Pancreas (tissue), 10 donors: ENCODE measurements at regions not wholly inside any gene's neighbourhood (a gene's known extent, or its start where the extent isn't known, plus 50 kb on each side); places are given as distances from the start of the nearest gene placed in this dataset.

Source experiments
- ATAC-seq, 4 donors: fragments of 200-7000 bp; cut with Tn5 transposase; one replicate each; pipeline versions ENCODE4 v1.8.0 to v1.9.1; 2020; ENCODE audit warnings: mild to moderate bottlenecking in 4 of 4, moderate library complexity in 4 of 4
- DNase-seq, 6 donors: peaks; one replicate each; pipeline ENCODE4 v3.0.0-alpha.2; 2020
- FAIRE-seq: peaks from 2 replicates; lab custom pipeline; 2012; peaks lifted over from hg19 to GRCh38; lab: Jason Lieb, UNC
- H3K27ac ChIP-seq, 4 donors: fragments of 200-600 bp; sonication (generic); 1 replicate in 3 of 4; 2 replicates in 1 of 4; pipeline versions ENCODE4 v1.5.0 to v1.8.0; 2020
- H3K27me3 ChIP-seq, 4 donors: fragments of 200-600 bp; one replicate each; pipeline ENCODE4 v1.8.0; 2021
- H3K36me3 ChIP-seq, 3 donors: fragments of 200-600 bp; sonication (generic) in 1 of 3; one replicate each; pipeline versions ENCODE4 v1.5.0 to v1.8.0; 2020 to 2021
- H3K4me1 ChIP-seq, 3 donors: fragments of 200-600 bp; one replicate each; pipeline ENCODE4 v1.8.0; 2021
- H3K4me3 ChIP-seq, 4 donors: fragments of 200-600 bp; sonication (generic) in 2 of 4; one replicate each; pipeline versions ENCODE4 v1.5.0 to v1.8.0; 2020 to 2021
- H3K9me3 ChIP-seq, 4 donors: fragments of 200-600 bp; one replicate each; pipeline ENCODE4 v1.8.0; 2021
- WGBS, 2 donors: extraction: QIAGEN DNeasy Blood & Tissue Kit; methylation state at CpG; one replicate each; pipeline ENCODE4 v1.1.7; 2013; 5-methylcytosine and 5-hydroxymethylcytosine counted together
- intact Hi-C, 3 donors: fragments of 100-400 bp; cut with DNase I; formaldehyde crosslinking; loops; one replicate each; pipeline versions ENCODE4 v1.11.1 to v1.14.2; 2022
- TF ChIP-seq, protein P1 (sequence below), 4 donors: fragments of 200-600 bp; sonication (generic) in 3 of 4; IDR thresholded peaks; one replicate each; pipeline versions ENCODE4 v1.5.0 to v1.8.0; 2021; ENCODE audit warnings: antibody characterized with exemption in 4 of 4
- donor health status: healthy with polysubstance abuse.
- donor health status: DM: no; HTN: no; CAD: no; lungs with moderate emphysema.
- donor health status: DM: no; HTN: no; CAD: no.
- donor health status: control.
- donor health status: control.
- donor health status: Bipolar disorder and iron deficiency.
- donor health status: DM: yes; HTN: yes; CAD: no.
- donor health status: DM: no; HTN: no; CAD: no.
- donor health status: DM: no; HTN: no; CAD: no.
- donor health status: DM: yes; HTN: yes; CAD: no.

DNA sequence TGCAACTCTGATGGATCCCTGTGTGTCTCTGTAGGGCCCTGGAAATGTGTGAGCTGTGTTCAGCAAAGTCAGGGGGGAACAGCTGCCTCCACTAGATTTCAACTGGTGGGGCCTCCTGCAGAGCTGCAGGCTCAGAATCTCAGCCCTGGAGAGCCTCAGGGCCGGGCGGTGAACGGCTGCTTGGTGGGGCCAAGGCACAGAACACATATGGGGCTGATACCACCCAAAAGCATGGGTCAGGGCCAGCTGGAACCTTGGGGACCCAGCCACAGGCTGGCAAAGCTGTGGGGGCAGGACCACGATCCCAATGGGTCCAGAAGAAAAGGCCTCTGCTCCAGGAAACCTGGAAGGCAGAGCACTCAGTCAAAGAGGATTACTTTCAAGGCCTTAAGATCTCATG, 878.5 kb downstream of the BCL11B start:
- intact Hi-C loops: no loop called here
- Histone ChIP-seq H3K4me3 (no peak overlapping the region), H3K36me3 (no peaks in the 10 kb centered on the region), H3K27ac (no peak overlapping the region), H3K4me1 (no peaks in the 10 kb centered on the region), H3K27me3 (no peaks in the 10 kb centered on the region), H3K9me3 (no peaks in the 10 kb centered on the region)
- ATAC-seq: no peak
- DNase-seq: no peak
- 57 to 81% methylated on average over 4 of the region's 4 CpGs for WGBS, 2 donors
- FAIRE-seq: no peak
- TF ChIP-seq, protein P1, sequence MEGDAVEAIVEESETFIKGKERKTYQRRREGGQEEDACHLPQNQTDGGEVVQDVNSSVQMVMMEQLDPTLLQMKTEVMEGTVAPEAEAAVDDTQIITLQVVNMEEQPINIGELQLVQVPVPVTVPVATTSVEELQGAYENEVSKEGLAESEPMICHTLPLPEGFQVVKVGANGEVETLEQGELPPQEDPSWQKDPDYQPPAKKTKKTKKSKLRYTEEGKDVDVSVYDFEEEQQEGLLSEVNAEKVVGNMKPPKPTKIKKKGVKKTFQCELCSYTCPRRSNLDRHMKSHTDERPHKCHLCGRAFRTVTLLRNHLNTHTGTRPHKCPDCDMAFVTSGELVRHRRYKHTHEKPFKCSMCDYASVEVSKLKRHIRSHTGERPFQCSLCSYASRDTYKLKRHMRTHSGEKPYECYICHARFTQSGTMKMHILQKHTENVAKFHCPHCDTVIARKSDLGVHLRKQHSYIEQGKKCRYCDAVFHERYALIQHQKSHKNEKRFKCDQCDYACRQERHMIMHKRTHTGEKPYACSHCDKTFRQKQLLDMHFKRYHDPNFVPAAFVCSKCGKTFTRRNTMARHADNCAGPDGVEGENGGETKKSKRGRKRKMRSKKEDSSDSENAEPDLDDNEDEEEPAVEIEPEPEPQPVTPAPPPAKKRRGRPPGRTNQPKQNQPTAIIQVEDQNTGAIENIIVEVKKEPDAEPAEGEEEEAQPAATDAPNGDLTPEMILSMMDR (IDR thresholded peaks at IDR 0.05): no peak

DNA sequence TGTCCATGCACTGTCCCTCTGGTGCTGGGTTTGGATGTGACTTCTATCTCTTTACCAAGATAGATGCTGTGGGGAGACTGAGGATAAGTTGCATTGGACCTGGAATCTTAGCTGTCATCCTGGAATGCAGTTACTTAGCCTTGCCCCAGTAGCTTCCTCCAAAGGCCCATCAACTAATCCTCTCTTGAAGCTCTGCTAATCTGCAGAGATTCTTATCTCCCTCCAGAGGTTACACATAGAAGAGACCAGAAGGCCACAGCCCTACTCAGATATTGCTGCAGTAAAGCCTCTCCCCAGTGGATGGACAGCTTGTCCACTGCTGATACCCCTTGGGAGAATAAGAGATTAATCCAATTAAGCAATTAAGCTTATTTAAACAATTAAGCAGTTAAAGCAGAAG, 867.2 kb downstream of the BCL11B start:
- intact Hi-C loops: no loop called here
- no peaks in the 10 kb centered on the region for H3K27me3 ChIP-seq
- FAIRE-seq (no peak), DNase-seq (no peak), ATAC-seq (no peak)
- H3K36me3 ChIP-seq: no peaks in the 10 kb centered on the region
- H3K4me1 ChIP-seq: no peaks in the 10 kb centered on the region
- no peaks in the 10 kb centered on the region for H3K9me3 ChIP-seq
- no peak overlapping the region for H3K4me3 ChIP-seq
- TF ChIP-seq, protein P1 (IDR thresholded peaks at IDR 0.05): no peak
- H3K27ac ChIP-seq: no peak overlapping the region

DNA sequence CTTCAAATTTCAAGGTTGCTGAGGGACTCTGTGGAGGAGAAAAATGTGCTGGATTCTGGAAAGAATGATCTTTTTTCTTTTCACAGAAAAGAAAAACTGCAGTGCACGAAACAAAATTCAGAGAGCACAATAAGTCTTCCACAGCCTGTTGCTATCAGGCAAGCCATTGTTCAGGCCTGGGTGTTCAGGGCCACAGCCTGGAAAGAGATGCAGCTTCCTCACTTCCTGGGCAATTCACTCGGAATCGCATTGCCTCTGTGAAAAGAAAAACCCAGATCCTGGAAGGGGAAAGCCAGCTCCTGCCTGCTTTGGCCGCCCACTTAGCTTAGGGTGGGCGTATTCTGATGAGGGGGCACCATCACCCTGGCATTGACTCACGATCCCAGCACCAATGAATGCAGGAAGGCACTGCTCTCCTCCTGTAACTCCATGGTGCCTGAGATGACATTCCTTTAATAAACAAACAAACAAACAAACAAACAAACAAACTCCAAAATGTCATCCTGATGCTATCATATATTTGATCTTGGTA, 863.9 kb downstream of the BCL11B start:
- Histone ChIP-seq H3K27ac (no peak overlapping the region), H3K4me1 (no peaks in the 10 kb centered on the region), H3K9me3 (no peaks in the 10 kb centered on the region), H3K36me3 (no peaks in the 10 kb centered on the region), H3K4me3 (no peak overlapping the region), H3K27me3 (no peaks in the 10 kb centered on the region)
- WGBS, 2 donors: 58 to 67% methylated on average over 6 of the region's 6 CpGs
- DNase-seq (no peak), FAIRE-seq (no peak), ATAC-seq (no peak)
- TF ChIP-seq, protein P1 (IDR thresholded peaks at IDR 0.05): no peak
- intact Hi-C loops: no loop called here

DNA sequence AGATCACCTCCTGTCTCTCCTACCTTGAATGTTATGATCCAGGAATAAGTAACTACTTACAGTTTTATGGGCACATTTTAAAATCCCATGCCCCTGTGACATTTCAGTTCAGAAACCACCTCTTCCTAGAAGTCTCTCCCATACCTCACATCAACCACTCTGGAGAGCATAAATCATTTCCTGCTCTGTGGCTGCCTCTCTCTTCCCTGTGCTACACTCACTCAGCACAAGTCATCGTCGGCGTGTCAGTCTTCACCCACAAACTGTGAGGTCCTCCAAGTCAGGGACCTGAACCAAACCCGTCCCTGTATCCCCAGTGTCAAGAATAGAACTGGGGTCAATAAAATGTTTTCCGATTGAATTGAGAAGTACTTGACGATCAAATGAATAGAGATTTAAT, 863.3 kb downstream of the BCL11B start:
- no peak for DNase-seq
- Histone ChIP-seq H3K36me3 (no peaks in the 10 kb centered on the region), H3K4me3 (no peak overlapping the region), H3K27ac (no peak overlapping the region), H3K4me1 (no peaks in the 10 kb centered on the region), H3K9me3 (no peaks in the 10 kb centered on the region), H3K27me3 (no peaks in the 10 kb centered on the region)
- intact Hi-C loops: no loop called here
- no peak for ATAC-seq
- TF ChIP-seq, protein P1 (IDR thresholded peaks at IDR 0.05): no peak
- WGBS, 2 donors: 70 to 80% methylated on average over 6 of the region's 6 CpGs
- no peak for FAIRE-seq

DNA sequence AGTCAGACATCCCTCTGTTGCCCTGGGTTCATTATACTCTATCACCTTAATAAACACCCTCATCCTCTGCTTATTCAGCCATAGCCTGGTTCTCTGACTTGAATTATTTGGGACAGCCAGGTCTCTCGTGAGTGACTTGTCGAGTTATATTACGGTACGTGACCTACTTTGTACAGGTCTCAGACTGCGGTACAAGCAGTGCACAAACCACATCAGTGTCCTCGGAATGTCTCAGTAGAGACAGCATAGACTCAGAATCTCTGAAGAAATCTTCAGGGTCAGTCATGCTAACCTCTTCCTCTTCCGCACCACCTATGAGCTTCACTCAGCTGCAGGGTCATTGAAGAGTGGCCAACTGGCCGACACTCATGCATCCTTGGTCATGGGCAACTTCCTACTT, 860.8 kb downstream of the BCL11B start:
- DNase-seq (no peak), ATAC-seq (no peak), FAIRE-seq (no peak)
- intact Hi-C loops: no loop called here
- Histone ChIP-seq H3K4me1 (no peaks in the 10 kb centered on the region), H3K4me3 (no peak overlapping the region), H3K27ac (no peak overlapping the region), H3K9me3 (no peaks in the 10 kb centered on the region), H3K27me3 (no peaks in the 10 kb centered on the region), H3K36me3 (no peaks in the 10 kb centered on the region)
- WGBS, 2 donors: 81 to 84% methylated on average over 8 of the region's 8 CpGs
- TF ChIP-seq, protein P1 (IDR thresholded peaks at IDR 0.05): no peak
